Large intestine (tissue), 3 donors: ENCODE measurements at regions not wholly inside any gene's neighbourhood (a gene's known extent, or its start where the extent isn't known, plus 50 kb on each side); places are given as distances from the start of the nearest gene placed in this dataset.

Experiments used
- DNase-seq, 2 donors: peaks; one replicate each; pipeline versions ENCODE4 v3.0.0 to v3.0.0-alpha.2; 2013
- H3K27ac ChIP-seq: one replicate; pipeline ENCODE4 v1.5.1; 2013; ENCODE audit warnings: low read length
- H3K27me3 ChIP-seq: 2 replicates; pipeline ENCODE4 v1.6.1; 2013; ENCODE audit warnings: low read length; ENCODE audit not compliant: control insufficient read depth, insufficient read depth
- H3K36me3 ChIP-seq: 2 replicates; pipeline ENCODE4 v1.6.1; 2013; ENCODE audit warnings: low read length; ENCODE audit not compliant: control insufficient read depth, insufficient read depth
- H3K4me1 ChIP-seq: one replicate; pipeline ENCODE4 v1.6.1; 2013; ENCODE audit warnings: low read length; ENCODE audit not compliant: control insufficient read depth, insufficient read depth
- H3K4me3 ChIP-seq: one replicate; pipeline ENCODE4 v1.5.1; 2013; ENCODE audit warnings: low read length
- H3K9me3 ChIP-seq: one replicate; pipeline ENCODE4 v1.6.1; 2013; ENCODE audit warnings: mild to moderate bottlenecking, low read depth, low read length, moderate library complexity; ENCODE audit not compliant: control insufficient read depth
- WGBS: methylation state at CpG from one replicate; pipeline ENCODE4 v1.1.5; 2013; ENCODE audit warnings: low lambda C conversion rate; ENCODE audit not compliant: insufficient coverage; 5-methylcytosine and 5-hydroxymethylcytosine counted together

DNA sequence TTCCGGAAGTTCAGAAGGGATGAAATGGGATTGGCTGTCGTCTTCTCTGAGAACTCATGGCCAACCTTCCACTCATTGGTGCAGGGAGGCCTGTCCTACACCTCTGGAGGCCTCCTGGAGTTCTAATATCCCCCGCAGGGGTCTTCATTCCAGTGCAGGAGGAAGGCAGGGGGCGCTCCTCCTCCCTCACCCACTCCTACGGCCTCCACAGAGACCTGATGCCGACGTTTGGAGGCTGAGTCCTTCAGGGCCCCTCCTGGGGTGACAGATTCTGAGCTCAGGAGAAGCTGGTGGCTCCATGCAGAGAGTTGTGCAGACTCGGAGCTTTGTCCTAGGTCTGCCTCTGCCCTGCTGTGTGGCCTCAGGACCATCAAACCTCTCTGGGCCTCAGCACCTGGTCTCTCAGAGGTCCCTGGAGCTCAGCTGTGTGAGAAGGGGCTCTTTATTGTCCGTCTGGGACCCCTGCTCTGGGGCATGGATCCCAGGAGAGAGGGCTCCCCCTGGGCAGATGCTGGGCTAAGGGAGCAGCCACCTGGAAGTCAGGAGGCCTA lies 102.3 kb upstream of the WNT4 start:
- Histone ChIP-seq H3K4me1 (no peaks in the 10 kb centered on the region), H3K27ac (no peak overlapping the region), H3K27me3 (no peaks in the 10 kb centered on the region), H3K9me3 (no peaks in the 10 kb centered on the region), H3K4me3 (no peak overlapping the region), H3K36me3 (no peaks in the 10 kb centered on the region)
- no CpG with 5 or more reads among the region's 9 CpGs for WGBS
- DNase-seq: no peak

DNA sequence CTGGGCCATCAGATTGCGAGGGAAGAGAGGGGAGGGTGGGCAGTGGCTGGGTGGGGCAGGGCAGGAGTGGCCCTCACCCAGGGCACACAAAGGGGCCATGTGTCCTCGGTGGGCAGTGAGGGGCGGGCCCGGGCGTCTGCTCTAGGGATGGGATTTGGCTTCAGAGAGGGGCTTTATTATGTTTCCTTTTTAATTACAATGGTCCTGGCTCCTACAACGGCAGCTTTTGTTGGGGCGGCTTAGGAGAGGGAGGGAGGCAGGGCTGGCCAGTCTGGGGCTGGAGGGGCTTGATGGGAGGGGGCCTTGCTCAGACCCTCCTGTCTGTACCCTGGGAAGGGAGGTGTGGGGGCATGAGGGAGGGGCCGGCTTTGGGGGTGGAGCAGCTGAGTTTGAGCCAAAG lies 102.8 kb upstream of the WNT4 start:
- Histone ChIP-seq H3K27ac (no peak overlapping the region), H3K4me3 (no peak overlapping the region), H3K4me1 (no peaks in the 10 kb centered on the region), H3K36me3 (no peaks in the 10 kb centered on the region), H3K27me3 (no peaks in the 10 kb centered on the region), H3K9me3 (no peaks in the 10 kb centered on the region)
- no peak for DNase-seq
- no CpG with 5 or more reads among the region's 8 CpGs for WGBS

DNA sequence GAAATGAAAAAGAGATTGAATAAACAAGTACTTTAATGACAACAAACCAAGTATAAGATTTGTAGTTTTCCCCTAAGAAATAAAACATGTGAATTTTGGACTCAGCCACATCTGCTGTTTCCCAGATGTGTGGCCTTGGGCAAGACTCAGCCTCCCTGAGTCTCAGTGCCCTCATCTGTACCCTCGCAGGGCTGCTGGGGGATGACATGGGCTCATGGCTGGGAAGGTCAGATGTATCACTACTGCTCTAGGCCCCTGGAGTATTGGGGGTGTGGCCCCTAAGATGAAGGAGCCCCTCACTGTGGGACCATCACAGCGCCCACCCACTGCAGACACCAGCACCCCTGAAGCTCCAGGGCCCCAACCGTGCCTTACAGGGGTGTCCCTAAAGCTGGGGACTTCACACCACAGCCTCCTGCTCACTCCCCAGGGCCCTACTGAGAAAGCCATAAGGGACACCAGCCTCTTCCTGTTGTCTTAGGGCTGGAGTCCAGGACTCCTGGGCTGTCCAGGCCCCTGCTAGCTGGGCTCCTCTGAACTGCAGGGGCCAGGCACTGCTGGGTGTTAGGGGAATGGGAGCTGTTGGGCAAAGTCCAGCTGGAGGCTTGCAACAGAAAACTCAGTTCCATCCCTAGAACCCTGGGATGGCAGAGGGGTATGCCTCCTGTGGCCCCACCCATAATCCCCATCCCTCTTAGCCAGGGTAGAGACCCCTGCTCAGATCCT lies 104.0 kb upstream of the WNT4 start:
- Histone ChIP-seq H3K27ac (no peak overlapping the region), H3K4me1 (no peaks in the 10 kb centered on the region)
- no CpG with 5 or more reads among the region's 3 CpGs for WGBS

DNA sequence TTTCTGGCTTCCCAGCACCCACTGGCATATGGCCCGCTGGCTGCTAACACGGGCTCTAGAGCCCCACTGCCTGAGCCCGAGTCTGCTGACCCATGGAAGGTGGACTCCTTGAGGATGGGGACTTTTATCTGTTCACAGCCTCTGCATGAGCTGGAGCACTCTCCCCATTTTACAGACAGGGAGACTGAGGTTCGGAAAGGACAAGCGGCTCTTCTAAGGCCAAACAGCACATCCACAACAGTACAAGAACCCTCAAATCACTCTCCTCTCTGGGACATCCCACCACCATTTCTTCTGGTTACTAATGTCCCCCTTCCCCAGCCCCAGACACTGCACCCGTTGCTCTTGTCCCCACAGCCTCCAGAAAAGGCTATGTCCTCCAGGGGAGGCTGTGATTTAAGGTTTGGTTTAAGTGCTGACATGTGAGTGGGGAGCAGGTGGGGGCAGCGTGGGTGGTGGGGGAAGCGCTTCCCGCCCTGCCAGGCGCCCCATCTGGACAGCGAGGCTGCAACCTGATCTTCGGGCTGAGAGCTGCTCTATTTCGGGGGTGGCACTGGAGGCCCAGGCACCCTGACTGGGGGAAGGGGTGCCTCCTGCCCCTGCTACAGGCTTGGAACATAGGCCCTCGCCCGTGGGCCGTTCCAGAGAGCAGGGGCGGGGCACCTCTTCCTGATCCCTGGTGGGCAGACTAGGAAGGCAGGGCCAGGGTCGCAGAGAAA lies 104.8 kb upstream of the WNT4 start:
- Histone ChIP-seq H3K4me1 (no peaks in the 10 kb centered on the region), H3K9me3 (no peaks in the 10 kb centered on the region), H3K4me3 (no peak overlapping the region), H3K27ac (no peak overlapping the region), H3K27me3 (no peaks in the 10 kb centered on the region), H3K36me3 (no peaks in the 10 kb centered on the region)
- no CpG with 5 or more reads among the region's 18 CpGs for WGBS
- DNase-seq: no peak

More for the DNA sequence above, 104.0 kb upstream of the WNT4 start:
- no peak for DNase-seq
- Histone ChIP-seq H3K4me3 (no peak overlapping the region), H3K27me3 (no peaks in the 10 kb centered on the region), H3K36me3 (no peaks in the 10 kb centered on the region), H3K9me3 (no peaks in the 10 kb centered on the region)

DNA sequence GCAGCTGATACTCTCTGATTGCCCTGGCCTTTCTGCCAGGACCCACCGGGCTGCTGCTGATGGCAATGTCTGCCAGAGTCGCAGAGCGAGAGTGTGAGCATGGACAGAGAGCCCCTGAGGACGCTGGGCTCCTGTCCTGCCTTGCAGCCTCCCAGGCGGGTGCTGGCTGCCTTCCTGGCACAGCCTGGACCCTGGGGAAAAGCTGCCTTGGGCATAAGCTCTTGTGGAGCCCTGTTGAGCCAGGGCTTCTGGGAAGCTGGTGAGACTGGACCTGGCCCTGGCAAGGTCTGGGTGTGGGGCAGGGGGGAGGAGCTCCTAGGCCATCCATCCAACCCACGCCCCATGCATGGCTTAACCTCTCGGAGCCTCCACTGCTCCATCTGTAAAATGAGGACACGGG lies 105.8 kb upstream of the WNT4 start:
- no peaks in the 10 kb centered on the region for H3K4me1 ChIP-seq
- no CpG with 5 or more reads among the region's 8 CpGs for WGBS
- DNase-seq: no peak
- H3K27me3 ChIP-seq: no peaks in the 10 kb centered on the region
- H3K36me3 ChIP-seq: no peaks in the 10 kb centered on the region
- H3K27ac ChIP-seq: no peak overlapping the region
- no peaks in the 10 kb centered on the region for H3K9me3 ChIP-seq
- H3K4me3 ChIP-seq: no peak overlapping the region

DNA sequence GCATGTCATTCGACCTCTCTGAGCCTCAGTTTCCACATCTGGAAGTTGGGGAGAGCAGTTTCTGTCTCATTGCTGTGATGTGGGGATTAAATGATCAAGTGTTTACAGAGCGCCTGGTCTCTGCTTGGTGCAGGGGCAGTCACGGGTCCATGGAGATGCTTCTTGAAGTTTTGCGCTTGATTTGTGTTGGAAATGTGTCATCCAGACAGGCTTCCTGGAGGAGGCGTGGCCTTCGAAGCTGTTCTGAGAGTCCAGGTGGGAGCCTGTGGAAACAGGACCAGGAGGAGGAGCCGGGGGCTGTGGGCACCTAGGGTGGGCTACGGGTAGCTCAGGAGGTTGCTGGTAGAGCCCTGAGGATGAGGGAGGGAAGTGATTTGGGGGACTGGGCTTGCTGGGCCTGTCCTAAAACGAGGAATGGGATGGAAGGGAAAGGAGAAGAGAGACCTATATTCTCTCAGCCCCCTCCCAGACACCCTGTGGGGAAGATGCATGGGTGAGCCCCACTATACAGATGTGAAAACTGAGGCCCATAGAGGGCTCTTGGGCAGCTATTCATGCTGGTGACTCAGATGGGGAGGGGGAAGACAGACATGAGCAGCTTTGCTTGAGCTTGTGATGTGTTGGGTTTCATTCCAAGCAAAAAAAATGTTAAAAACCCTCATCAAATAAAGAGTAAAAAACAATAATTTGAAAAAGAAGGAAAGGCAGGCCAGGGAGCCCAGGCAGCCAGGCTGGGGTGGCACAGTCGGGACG lies 107.2 kb upstream of the WNT4 start:
- Histone ChIP-seq H3K4me3 (no peak overlapping the region), H3K27ac (no peak overlapping the region)
- 67% methylated on average over 1 of the region's 11 CpGs for WGBS

DNA sequence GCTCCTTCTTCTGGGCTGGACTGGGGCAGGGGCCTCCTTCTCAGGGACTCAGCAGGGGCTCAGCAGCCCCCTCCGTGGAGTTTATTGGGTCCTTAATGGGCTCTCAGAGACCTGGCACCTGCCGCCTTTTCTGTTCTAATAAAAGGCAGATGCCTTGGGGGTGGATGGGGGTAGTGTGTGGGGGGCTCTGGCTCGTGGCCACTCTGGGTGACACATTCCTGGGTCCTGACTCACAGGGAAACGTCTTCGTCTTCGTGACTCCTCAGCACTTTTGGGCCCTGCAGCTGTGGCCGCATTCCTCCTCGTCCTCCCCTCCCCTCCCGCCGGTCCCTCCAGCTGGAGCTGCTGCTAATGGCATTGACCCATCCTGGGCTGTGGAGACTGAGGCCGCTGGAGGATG lies 107.8 kb upstream of the WNT4 start:
- DNase-seq: no peak
- no peak overlapping the region for H3K27ac ChIP-seq
- peaks cover 11% of the 10 kb centered on the region for H3K4me1 ChIP-seq
- no peak overlapping the region for H3K4me3 ChIP-seq
- no peaks in the 10 kb centered on the region for H3K27me3 ChIP-seq
- no CpG with 5 or more reads among the region's 11 CpGs for WGBS
- no peaks in the 10 kb centered on the region for H3K9me3 ChIP-seq
- no peaks in the 10 kb centered on the region for H3K36me3 ChIP-seq

More for the DNA sequence above, 107.2 kb upstream of the WNT4 start:
- peaks cover 6% of the 10 kb centered on the region for H3K4me1 ChIP-seq
- no peaks in the 10 kb centered on the region for H3K36me3 ChIP-seq
- DNase-seq: no peak
- H3K9me3 ChIP-seq: no peaks in the 10 kb centered on the region
- H3K27me3 ChIP-seq: no peaks in the 10 kb centered on the region

DNA sequence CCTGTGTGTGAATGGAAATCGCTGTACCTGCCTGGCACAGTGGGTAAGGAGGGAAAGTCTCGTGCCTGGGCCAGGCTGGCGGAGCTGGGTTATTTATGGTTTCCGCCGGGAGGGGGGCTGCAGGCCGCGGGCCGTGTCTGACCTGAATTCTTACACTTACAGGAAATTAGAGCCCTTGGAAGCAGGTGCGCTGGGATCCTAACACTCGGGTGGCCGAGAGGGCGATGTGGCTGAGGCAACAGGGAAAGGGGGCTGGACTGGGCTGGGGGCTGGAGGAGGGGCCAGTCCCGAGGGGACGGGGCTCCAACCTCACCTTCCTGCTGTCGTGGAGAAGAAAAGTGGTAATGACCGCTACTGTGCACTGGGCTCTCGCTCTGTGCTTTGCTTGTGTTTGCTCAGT lies 109.4 kb upstream of the WNT4 start:
- H3K4me1 ChIP-seq: peaks cover 17% of the 10 kb centered on the region
- no peaks in the 10 kb centered on the region for H3K36me3 ChIP-seq
- H3K4me3 ChIP-seq: no peak overlapping the region
- no peak for DNase-seq
- H3K27me3 ChIP-seq: no peaks in the 10 kb centered on the region
- no CpG with 5 or more reads among the region's 17 CpGs for WGBS
- no peak overlapping the region for H3K27ac ChIP-seq
- no peaks in the 10 kb centered on the region for H3K9me3 ChIP-seq

DNA sequence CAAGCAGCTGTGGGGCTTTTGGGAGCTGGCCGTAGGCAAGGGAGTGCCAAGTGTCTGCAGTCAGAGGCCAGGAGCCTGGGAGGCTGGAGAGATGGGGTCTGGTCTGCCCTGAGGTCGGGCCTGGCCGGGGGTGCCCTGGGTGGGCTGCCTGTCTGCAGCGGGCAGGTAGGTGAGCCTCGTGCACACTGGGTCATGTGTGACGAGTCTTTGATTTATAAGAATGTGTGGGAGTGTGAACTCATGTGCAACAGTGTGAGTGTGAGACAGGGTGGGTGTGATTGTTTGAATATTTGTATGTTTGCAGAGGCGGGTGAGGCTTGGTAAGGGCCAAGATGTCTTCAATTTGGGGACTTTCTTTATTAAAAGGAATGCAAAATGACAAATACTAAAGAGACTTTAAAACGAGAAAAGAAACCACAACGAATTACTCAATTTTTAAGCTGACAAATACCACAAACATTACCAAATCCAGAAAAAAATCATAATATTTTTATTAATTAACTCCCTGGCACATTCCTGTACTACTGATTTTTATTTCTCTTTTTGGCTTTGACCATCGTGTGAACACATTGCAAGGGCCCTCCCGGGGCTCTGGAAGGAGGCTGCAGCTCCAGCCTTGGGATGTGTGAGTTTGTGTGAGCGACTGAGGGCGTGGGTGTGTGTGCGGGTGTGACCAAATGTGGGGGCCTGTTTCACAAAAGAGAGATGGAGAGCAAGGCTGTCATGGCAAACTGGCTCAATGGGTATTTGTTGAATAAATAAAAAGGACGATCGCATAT lies 110.3 kb upstream of the WNT4 start:
- no peak for DNase-seq

DNA sequence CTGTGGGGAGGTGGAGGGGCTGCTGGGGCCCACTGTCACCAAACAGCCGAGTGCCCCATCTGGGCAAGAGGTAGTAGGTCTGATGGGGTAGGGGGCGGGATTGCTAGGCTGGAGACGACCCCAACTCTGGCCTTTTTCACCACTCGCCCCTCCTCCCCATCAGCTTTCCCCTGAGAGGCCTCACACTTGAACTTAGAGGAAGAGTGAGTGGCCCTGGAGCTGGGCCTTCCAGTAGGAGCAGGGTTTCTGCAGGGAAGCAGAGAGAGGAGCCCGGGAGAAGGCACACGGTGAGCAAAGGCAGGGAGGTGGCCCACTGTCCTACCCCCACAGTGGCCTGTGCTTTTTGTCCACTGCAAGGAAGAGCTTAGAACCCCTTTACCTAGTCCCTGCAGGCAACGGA lies 111.9 kb upstream of the WNT4 start:
- no CpG with 5 or more reads among the region's 7 CpGs for WGBS

More for the DNA sequence above, 110.3 kb upstream of the WNT4 start:
- WGBS: 80% methylated on average over 5 of the region's 16 CpGs
- Histone ChIP-seq H3K27me3 (no peaks in the 10 kb centered on the region), H3K4me1 (peaks cover 22% of the 10 kb centered on the region), H3K9me3 (peaks cover 3% of the 10 kb centered on the region), H3K27ac (no peak overlapping the region), H3K36me3 (no peaks in the 10 kb centered on the region), H3K4me3 (no peak overlapping the region)

More for the DNA sequence above, 111.9 kb upstream of the WNT4 start:
- Histone ChIP-seq H3K27ac (no peak overlapping the region), H3K36me3 (no peaks in the 10 kb centered on the region), H3K4me3 (no peak overlapping the region), H3K4me1 (peaks cover 25% of the 10 kb centered on the region), H3K9me3 (peaks cover 3% of the 10 kb centered on the region), H3K27me3 (no peaks in the 10 kb centered on the region)
- DNase-seq: no peak
